Pons (tissue), 1 donor: ENCODE measurements at regions not wholly inside any gene's neighbourhood (a gene's known extent, or its start where the extent isn't known, plus 50 kb on each side); places are given as distances from the start of the nearest gene placed in this dataset.
"Not testable (repeated sequence)": the region's sequence is repeated elsewhere in the genome, so short reads cannot be mapped to it uniquely, and the experiment has no call there.

Experiments
- DNase-seq: peaks from one replicate; pipeline ENCODE4 v3.0.0-alpha.2; 2016; ENCODE audit warnings: low spot score

DNA sequence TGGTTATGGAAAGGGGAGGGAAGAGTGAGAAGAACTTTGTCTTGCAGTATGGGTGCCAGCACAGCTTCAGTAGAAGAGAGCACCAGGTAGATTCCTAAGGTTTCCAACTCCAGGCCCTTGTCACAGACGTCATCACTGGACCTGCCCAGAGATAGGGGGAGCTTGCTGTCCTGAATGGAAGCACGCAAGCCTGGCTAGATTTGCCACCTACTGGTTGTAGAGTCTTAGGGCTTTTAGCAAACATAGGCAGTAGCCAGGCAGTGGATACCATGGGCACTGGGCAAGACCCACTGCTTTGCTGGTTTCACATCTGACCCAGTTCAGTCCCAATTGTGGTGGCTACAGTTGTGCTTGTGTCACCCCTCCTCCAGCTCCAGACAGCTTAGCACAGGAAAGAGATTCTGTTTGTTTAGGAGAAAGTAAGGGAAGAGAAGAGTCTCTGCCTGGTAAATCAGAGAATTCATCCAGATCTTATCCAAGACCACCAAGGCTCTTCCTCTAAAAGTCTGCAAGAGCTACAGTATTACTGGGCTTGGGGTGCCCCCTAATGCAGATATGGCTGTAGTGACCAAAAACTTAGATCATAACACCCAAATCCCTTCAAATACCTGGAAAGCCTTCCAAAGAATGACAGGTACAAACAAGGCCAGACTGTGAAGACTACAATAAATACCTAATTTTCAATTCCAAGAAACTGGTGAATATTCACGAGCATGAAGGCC lies 158.9 kb downstream of the HINT1 start:
- DNase-seq: no peak

DNA sequence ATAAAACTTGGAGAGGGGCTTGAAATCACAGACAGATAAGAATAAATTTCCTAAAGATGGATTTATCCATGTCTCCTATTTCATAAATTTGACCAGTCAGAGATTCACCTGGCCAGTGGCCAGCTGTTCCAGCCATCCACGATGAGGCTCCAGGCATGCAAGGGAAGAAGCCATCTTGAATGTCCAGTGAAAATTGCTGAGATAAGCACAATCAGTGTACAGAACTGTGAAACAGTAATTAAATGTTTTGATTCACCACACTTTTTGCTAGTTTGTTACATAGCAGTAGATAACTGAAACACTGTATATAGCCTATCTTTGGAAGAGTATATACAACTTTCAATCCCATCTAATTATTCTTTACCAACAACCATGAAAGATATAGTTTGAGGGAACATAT lies 163.5 kb downstream of the HINT1 start:
- no peak for DNase-seq

DNA sequence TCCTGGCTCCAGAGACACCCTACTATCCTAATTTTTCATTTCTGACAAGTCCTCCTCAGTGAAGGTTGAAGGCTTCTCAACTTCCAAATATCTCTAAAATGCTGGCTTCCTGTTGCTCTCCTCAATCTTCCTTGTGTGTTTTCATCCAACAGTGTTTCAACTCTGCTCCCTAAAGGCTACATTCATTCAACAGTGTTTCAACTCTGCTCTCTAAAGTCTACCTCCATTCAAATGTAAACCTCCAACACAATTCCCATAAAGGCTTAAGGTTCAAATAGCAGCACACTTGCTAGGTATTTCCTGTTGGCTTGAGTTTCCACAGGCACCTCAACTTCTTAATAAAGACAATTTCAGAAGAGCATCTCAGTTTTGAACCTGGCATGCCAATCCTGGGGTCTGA lies 164.8 kb downstream of the HINT1 start:
- no peak for DNase-seq

DNA sequence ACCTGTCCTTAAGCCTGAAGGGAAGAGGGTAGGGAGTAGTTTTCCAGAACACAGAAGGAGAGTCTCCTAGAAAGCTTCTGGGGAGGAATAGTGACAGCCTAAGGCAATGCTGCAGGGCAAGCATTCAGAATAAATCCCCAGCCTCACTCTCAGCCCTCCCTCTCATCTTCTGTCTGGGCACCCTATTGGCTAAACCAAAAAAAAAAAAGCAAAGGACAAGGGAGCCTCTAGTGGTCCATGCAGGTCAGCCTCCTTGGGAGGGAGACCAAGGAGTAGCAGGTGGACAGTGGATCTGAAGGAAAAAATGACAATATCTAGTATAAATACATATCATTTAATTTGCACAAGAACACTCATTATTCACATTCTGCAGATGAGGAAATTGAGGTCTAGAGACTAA lies 168.3 kb downstream of the HINT1 start:
- DNase-seq: not testable (repeated sequence)

DNA sequence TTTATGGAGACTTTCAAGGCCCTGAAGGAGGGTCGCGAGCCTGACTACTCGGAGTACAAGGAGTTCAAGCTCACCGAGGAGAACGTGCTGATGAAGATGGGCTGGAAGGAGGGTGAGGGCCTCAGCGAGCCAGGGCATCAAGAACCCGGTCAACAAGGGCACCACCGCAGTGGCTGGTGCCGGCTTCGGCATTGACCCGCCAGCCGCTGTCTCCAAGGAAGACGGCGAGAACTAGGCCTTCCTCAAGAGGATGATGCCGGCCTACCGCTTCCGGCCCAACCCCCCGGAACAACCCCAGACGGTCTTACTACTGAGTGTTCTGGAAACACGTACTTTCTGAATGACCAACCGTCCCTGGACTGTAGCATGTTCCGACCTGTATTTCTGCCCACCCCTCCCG lies 169.2 kb downstream of the HINT1 start:
- DNase-seq: no peak

DNA sequence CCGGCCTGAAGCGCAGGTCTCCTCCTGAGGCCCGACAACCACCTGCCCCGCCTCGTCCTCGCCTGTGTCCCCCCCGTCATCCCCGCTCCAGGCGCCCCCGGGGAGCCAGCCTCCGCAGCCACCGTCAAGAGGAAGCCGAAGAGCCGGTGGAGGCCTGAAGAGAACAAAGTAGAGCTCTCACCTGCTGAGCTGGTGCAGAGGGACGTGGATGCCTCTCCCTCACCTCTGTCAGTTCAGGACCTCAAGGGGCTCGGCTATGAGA lies 169.9 kb downstream of the HINT1 start:
- DNase-seq: no peak

DNA sequence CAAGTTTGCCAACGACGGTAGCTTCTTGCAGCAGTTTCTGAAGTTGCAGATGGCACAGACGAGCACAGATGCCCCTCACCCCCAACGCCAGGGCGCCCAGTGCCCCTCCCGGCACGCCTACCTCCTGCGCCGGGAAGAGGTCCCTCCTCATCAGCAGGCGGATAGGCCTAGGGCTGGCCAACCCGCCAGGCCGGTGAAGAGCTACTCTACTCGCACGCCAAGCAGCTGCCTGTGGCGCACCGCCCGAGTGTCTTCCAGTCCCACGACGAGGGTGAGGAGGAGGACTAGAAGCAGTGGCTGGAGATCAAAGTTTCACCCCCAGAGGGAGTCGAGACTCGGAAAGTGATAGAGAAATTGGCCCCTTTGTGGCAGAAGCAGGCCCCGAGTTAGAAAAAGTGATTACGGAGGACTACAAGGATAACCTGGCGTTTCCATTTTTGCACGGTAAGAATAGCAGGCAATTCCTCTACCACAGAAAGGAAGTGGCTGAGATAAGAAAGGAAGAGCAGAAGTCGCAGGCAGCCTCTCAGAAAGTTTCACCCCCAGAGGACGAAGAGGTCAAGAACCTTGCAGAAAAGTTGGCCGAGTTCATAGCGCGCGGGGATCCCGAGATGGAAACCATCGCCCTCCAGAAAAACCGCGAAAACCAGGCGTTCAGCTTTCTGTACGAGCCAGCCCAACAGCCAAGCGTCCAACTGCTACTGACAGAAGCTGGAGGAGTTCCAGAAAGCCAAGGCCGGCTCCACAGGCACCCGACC lies 170.4 kb downstream of the HINT1 start:
- no peak for DNase-seq

DNA sequence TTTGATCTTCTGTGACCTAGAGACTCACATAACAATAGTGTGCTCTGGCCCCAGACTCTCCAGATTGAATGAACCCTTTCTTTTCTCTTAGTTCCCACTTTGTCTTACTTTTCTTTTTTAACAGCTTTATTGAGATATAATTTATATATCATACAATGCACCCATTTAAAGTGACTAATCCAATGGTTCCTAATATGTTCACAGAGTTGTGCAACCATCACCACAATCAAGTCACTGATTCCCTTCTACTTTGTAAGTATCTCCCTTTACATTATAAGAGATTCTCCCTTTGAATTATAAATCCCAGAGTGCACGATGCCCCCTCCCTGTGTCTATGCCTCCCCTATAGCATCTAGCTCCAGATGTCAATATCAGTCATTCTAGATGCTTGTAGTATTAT lies 172.4 kb downstream of the HINT1 start:
- no peak for DNase-seq

DNA sequence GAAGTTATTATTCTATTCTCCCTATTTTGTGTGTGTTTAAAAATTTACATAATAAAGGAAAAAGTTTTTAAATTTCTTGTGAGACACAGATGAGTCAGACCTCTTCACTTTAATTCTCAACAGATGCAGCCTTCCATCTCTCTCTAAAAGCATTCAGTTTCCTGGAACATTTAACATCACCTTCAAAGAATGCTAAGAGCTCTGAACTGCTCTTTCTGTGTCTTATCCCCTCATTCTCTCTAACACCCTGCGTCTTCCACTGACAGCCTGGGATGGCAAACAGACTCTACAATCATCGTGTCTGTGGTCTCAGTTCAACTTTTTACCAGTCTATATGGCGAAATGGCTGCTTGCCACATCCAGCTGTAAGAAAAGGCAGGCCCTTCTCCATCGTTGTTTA lies 173.0 kb downstream of the HINT1 start:
- no peak for DNase-seq

DNA sequence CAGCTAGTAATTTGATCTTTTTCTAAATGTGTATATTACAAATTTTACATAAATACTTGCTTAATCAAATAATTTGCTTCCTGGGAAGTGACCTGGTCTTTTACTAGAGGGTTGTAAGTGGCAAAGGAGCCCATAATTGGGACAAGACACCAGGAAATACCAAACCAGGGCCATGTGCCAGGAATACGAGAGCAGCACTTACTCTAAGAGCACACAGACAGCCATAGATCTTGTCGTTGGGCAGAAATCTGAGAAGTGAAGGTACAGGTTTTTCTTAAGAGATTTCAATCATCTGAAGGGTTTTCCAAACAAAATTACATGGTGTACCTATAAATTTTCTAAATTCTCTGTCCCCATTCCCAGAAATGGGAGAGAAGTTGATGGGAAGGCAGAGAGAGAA lies 179.3 kb downstream of the HINT1 start:
- no peak for DNase-seq

DNA sequence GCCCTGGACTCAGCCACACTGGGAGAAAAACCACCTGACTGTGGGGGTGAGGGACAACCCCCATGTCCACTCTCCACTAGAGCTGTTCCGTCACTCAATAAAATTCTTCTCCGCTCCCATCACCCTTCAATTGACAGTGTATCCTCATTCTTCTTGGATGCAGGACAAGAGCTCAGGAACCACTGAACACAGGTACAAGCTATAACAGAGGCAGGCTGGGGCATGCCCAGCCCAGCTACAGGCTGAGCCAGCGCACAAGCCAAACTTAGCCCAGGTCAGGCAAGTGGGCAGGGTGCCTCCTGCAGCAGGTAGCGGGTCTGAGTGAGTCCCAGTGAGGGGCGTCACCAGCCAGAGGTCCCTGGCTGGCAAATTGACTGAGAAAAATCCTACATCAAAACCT lies 183.4 kb downstream of the HINT1 start:
- DNase-seq: no peak

DNA sequence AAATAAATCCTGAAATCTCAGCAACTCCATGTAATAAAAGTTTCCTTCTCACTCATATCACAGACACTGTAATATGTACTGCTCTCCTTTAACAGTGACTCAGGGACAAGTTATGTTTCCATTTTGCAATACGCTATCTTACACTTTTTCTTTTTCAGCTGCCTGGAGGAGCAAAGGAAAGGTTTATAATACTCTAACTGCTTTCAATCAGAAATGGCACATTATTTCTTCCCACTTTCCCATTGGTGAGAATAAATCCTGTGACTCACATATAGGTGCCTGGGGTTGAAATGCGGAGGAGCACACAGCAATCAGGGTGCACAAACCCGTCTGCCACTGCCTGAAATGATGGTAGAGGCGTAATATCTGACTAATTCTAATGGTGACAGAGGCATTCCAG lies 186.6 kb downstream of the HINT1 start:
- no peak for DNase-seq

DNA sequence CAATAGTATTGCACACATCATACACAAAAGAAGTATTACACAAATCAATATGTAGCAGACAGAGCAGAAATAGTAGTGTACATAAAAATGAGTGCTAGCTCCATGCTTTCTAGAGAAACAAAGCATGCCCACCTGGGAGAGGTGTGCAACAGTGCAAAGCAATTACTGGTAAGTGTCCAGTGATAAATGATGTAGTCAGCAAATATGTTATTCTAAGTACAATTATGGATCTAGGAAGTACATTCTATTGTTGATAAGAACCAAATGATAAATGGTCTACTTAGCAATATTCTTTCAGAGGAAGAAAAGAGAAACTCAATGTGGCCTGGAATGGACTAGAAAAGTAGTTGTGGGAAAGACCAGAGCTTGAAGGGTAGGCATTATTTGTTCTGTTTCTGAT lies 188.6 kb downstream of the HINT1 start:
- DNase-seq: no peak

DNA sequence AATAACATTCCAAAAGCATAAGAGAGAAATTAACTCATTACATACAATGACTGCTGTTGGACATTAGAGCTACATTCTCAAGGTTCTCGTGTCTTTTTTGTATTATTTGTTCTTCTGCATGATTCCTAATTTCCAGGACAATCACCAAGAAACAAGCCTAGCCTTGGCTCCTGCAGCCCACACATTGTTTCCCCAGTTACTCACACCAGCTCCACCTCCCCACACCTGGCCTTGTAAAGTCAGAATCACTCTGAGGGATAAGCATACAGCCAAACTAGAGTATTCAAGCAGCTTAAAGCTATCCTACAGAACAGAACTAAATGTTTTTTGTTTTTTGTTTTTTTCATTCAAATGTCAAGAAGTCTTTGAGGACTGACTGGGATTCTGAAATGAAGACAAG lies 189.2 kb downstream of the HINT1 start:
- no peak for DNase-seq

DNA sequence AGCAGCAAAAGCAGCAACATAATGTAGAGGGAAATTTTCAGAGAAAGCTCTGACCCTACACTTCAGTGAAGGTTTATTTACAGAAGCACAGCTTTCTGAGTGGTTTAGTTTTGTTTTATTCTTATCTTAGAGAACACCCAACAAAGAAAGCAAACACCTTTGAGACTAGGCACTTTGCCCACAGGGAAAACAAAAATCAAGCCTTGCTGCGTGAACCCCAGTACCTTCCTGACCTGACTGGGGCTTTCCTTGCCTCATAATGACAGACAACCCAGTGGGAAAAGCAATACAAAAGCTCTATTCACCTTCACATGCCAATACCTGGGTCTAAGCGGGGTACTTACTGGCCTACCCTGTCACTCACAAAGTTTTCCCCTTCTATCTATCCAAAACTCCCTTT lies 189.8 kb downstream of the HINT1 start:
- DNase-seq: no peak

DNA sequence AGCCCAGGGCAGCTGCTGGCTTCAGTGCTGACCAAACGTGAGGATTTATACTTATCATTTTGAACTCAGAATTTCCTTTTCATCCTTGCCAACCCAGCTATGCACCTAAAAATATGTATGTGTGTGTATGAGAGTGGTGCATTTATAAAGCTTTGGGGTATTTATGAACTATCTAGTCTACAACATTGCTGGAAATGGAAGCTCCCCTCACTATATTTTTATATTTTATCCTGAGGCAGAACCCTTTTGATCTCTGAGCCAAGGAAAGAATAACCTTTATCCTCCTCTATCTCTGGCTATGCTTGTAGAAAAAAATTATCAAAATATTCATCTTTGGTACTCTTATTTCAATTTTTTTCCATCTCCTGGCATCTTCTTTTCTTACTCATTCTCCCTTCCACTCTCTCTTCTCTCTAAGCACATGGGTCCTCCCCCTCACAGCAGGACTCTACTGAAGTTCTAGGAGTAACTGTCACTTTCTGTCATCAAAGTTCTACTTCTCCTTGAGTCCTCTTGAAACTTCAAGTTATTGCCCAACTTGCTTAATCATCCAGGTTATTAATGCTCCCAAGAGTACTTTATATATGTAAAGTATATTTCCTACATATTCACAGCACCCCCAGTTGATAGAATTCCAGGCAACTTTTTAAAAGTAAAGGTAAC lies 190.9 kb downstream of the HINT1 start:
- no peak for DNase-seq

DNA sequence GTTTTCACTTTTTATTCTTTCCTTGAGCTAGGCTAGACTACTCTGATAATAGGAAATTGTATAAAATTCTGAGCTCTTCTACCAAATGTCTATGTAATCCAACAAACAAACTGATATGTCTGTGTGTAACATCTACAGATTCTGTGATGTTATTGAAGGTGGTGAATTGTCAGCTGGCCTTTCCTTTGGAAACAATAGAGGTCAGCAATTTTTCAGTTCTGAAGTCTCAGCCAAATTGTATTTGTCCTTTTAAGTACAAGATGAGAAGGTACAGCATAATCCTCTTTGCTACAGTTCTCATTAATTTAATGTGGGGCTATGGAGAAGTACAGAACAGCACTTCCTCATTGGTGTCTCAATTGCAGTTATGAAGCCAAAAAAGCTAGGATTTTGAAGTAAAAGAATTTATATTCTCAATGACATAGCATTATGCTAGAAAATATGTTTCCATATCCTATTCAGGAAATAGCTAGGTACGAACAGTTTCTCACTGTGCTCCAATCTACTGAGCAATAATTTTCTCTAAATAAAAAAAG lies 198.0 kb downstream of the HINT1 start:
- no peak for DNase-seq

DNA sequence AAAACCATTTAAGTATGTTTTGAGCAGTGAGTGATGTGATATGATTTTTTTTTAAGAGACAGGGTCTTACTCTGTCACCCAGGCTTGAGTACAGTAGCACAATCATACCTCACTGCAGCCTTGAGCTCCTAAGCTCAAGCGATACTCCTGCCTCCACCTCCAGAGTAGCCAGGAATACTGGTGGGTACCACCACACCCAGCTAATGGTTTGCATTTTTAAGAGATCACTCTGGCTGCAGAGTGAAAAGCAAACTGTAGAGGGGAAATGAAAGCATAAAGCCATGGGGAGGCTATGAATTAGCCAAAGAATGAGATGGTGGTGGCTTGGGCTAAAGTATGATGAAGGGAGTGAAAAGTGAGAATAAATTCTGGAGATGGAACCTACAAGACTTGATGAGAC lies 199.1 kb downstream of the HINT1 start:
- DNase-seq: no peak

DNA sequence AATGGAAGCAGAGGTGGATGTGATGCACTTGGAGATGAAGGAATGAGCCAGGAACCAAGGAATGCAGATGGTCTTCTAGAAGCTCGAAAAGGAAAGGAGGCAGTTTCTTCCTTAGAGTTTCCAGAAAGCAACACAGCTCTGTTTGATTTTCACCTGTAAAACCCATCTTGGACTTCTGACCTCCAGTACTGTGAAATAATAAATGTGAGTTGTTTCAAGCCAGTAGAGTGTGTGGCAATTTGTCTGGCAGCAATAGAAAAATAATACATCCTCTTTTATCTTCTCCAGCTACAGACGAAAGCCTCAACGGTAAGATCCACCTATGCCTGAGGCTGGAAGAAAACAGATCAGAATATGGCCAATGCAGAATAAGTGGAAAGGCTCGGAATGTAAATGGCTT lies 199.7 kb downstream of the HINT1 start:
- DNase-seq: no peak

DNA sequence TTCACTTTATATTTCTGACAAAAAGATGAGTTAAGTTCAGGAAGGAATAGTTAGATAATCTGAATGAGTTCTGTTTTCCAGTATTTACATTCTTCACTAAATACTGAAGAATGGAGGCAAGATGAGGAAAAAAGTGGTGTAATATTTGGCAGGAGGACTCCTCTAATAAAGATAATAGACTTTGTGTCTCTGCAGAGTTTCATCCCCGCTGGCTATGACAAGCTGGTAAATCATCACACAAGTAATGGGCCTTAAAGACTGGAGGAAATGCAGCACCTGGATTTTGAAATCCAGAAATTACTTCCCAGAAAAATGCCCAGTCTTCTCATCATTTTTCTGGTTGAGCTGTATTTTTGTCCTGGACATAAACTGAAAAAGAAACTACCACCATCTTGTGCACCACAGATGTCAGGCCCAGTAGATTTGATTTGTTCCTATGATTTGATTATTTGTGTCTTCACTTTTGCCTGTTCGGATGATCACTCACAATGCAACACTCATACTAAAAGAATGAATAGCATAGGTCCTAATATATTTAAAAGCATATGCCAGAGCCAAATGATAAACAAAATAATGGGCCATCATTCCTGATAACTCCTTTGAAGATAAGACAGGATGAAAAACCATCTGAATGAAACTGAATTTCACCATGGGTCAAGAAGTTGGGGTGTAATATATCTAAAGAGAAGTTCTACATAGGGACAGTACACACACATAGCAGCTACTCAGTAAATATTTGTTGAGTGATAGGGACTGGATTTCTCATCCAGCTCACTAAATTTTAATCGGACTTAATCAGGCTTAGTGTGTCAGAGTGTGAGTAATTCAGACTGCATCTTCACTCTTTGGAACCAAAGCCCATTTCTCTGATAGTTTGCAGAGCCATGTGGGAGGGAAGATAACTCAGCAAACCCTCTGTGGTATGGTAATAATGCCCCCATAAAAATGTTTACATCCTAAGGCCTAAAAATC lies 200.5 kb downstream of the HINT1 start:
- DNase-seq: no peak

DNA sequence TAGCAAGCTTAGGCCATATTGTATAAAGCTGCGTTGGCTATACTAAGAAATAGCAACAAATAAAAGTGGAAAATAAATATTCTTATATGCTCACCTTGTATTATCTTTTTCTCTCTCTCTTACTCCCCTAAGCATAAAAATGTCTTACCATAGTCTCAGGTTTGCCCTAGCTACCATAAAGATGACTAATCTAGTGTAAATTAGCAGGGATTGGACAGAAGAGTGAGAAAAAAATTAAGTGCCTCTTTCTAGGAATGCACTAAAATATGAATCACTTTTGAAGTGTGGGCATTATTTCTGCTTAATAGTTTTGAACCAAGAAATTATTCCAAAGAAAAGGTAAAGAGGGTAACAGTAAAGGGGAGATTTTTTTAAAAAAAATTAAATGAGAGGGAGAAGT lies 201.3 kb downstream of the HINT1 start:
- DNase-seq: no peak

DNA sequence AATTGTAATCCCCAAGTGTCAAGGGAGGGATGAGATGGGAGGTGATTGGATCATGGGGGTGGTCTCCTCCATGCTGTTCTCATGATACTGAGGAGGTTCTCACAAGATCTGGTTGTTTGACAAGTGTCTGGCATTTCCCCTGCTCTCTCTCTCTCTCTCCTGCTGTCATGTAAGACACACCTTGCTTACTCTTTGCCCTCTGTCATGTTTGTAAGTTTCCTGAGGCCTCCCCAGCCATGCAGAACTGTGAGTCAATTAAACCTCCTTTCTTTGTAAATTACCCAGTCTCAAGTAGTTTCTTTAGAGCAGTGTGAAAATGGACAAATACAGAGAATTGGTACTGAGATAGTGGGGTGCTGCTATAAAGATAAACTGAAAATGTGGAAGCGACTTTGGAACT lies 207.9 kb downstream of the HINT1 start:
- DNase-seq: no peak
